Subcutaneous abdominal adipose tissue (tissue), 5 donors: ENCODE measurements at regions not wholly inside any gene's neighbourhood (a gene's known extent, or its start where the extent isn't known, plus 50 kb on each side); places are given as distances from the start of the nearest gene placed in this dataset.
"Not testable (repeated sequence)": the region's sequence is repeated elsewhere in the genome, so short reads cannot be mapped to it uniquely, and the experiment has no call there.

Experiments used
- H3K27ac ChIP-seq: one replicate; pipeline ENCODE4 v1.7.0; 2013; ENCODE audit warnings: low read depth, mild to moderate bottlenecking, inconsistent platforms, low read length, moderate library complexity
- H3K27me3 ChIP-seq, 5 donors: one replicate each; pipeline ENCODE4 v1.7.0; 2013; ENCODE audit warnings: low read length in 5 of 5, inconsistent platforms in 1 of 5; ENCODE audit not compliant: control insufficient read depth in 5 of 5, insufficient read depth in 4 of 5
- H3K36me3 ChIP-seq, 5 donors: one replicate each; pipeline ENCODE4 v1.7.0; 2013; ENCODE audit warnings: low read length in 5 of 5; ENCODE audit not compliant: control insufficient read depth in 5 of 5, insufficient read depth in 5 of 5
- H3K4me1 ChIP-seq, 5 donors: one replicate each; pipeline ENCODE4 v1.7.0; 2013; ENCODE audit warnings: low read length in 5 of 5, mild to moderate bottlenecking in 3 of 5, moderate library complexity in 1 of 5; ENCODE audit not compliant: control insufficient read depth in 5 of 5, insufficient read depth in 5 of 5
- H3K4me3 ChIP-seq, 5 donors: one replicate each; pipeline ENCODE4 v1.7.0; 2013; ENCODE audit warnings: low read length in 5 of 5, low read depth in 1 of 5
- H3K9ac ChIP-seq, 5 donors: one replicate each; pipeline ENCODE4 v1.7.0; 2013; ENCODE audit warnings: low read length in 5 of 5, mild to moderate bottlenecking in 4 of 5, moderate library complexity in 3 of 5
- H3K9me3 ChIP-seq, 5 donors: one replicate each; pipeline ENCODE4 v1.7.0; 2013; ENCODE audit warnings: low read length in 5 of 5; ENCODE audit not compliant: control insufficient read depth in 5 of 5
- donor health status: healthy.
- donor health status: healthy.
- donor health status: healthy.
- donor health status: healthy.
- donor health status: healthy.

DNA sequence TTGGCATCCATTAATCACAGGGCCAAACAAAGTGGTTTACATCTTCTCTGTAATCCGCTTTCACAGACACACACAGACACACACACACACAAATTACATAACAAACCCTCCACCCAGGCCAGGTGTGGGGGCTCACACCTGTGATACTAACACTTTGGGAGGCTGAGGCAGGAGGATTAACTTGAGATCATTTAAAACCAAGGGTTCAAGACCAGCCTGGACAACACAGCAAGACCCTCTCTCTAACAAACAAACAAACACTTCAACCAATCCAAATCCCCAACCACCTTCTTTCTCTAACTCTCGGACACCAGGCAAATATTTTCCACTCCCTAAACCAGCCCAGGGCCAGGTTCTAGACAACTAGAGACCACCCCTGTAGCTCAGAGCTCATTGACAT lies 79.5 kb upstream of the XPO1 start:
- no peaks in the 10 kb centered on the region for H3K4me1 ChIP-seq
- H3K9ac ChIP-seq: no peak overlapping the region
- H3K36me3 ChIP-seq: no peaks in the 10 kb centered on the region

DNA sequence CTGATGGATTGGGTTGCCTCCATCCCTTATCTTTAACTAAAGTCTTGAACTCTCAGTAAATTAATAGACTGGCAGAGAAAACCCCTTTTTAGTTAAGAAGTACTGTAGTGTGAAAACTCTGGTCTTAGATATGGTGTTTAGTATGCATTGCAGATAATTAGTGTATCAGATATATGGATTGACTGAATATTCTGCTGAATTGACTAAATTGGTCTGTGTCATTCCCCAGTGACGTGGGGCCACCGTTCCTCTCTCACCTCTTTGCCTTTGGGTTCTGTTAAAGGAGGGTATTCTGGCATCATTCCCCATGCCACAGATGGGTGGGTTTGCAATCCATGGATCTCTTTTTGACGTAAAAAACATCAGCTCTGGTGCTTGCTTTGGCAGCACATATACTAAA lies 67.1 kb upstream of the XPO1 start:
- no peaks in the 10 kb centered on the region for H3K4me1 ChIP-seq
- peaks cover 0 to 4% (median 0%) of the 10 kb centered on the region in 5 donors for H3K27me3 ChIP-seq
- no peak overlapping the region for H3K9ac ChIP-seq
- no peaks in the 10 kb centered on the region for H3K9me3 ChIP-seq
- no peaks in the 10 kb centered on the region for H3K36me3 ChIP-seq
- no peak overlapping the region for H3K27ac ChIP-seq
- no peak overlapping the region for H3K4me3 ChIP-seq

More for the DNA sequence above, 79.5 kb upstream of the XPO1 start:
- Histone ChIP-seq H3K9me3 (no peaks in the 10 kb centered on the region), H3K27ac (no peak overlapping the region), H3K4me3 (no peak overlapping the region), H3K27me3 (no peaks in the 10 kb centered on the region)

DNA sequence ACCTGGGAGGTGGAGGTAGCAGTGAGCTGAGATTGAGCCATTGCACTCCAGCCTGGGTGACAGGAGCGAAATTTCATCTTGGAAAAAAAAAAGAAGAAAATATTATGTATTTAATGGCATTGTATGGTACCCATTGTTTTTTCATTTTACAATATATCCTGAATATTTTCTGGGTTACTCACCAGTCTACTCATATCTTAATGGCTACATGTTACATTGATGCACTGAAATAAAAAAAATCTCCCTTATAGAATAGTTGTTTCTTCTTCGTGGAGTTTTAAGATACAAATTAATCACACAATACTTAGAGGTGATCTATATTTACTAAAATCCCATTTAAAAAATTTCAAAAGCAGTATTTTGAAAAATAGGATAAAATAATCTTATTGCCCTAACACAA lies 66.3 kb upstream of the XPO1 start:
- Histone ChIP-seq H3K9me3 (no peaks in the 10 kb centered on the region), H3K36me3 (no peaks in the 10 kb centered on the region), H3K4me3 (no peak overlapping the region), H3K4me1 (no peaks in the 10 kb centered on the region), H3K27me3 (peaks cover 0 to 4% (median 0%) of the 10 kb centered on the region in 5 donors), H3K9ac (no peak overlapping the region), H3K27ac (no peak overlapping the region)

DNA sequence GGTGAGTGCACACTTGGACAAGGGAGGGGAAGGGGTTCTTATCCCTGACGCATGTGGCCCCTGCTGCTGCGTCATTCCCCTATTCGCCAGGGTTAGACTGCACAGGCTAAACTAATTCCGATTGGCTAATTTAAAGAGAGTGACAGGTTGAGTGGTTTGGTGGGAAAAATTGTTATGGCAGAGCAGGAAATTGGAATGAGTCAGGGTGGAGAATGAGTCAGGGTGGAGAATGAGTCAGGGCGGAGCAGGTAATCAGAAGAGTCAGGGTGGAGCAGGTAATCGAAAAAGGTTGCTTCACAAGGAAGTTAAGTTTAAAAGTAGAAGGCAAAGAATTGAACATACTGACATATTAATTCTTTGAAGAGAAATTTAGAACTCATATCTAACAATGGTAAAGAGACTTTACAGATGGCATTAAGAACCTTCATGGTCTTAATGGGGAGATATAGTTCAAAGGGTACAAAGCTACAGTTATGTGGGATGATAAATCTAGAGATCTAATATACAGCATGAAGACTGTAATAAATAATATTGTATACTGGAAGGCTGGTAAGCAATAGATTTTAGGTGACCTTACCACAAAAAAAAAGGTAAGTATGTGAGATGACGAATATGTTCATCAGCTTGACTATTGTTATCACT lies 60.5 kb upstream of the XPO1 start:
- not testable (repeated sequence) for H3K36me3 ChIP-seq

DNA sequence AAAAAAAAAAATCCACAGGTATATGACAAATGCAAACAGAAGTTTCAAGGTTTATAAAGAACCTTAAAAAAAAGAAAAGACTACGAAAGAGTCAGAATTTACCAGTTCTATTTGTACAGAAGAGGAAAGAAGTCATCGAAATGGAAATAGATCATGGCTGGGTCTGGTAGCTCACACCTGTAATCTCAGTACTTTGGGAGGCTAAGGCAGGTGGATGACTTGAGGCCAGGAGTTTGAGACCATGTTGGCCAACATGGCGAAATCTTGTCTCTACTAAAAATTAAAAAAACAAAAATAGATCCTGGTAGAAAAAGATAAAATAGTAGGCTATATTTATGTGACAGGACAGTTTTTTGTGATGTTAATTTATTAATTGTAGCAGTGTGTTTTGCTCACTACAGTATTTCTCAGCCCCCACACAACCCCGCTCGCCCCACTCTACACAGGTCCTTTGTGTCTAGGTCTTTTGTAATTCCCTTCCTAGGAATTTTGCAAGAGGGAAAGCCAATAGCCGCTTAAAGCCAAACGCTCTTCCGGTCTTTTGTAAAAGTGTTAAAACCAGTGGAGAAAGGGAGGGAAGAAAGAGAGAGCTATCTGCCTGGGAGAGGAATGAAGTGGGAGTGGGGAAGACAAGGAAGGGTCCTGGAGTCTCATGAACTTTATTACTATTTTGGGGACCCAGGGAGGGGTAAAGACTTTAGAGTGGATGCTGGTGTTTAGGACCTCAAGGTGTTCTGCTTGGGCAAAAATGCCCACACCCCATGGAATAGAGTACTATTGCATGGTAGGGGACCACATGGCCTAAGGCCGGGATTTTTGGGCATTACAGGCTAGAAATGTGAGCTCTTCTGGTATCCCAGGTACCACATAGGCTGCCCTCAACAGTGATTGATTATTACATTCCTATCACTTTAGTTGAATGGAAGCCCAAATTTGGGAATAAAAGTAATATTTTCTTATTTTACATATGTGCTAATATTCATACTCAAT lies 59.4 kb upstream of the XPO1 start:
- H3K27me3 ChIP-seq: no peaks in the 10 kb centered on the region
- H3K27ac ChIP-seq: no peak overlapping the region
- H3K4me1 ChIP-seq: no peaks in the 10 kb centered on the region
- no peaks in the 10 kb centered on the region for H3K36me3 ChIP-seq
- H3K4me3 ChIP-seq: no peak overlapping the region
- no peak overlapping the region for H3K9ac ChIP-seq
- no peaks in the 10 kb centered on the region for H3K9me3 ChIP-seq

More for the DNA sequence above, 60.5 kb upstream of the XPO1 start:
- not testable (repeated sequence) for H3K4me1 ChIP-seq, H3K27me3 ChIP-seq, H3K9me3 ChIP-seq, H3K4me3 ChIP-seq, H3K27ac ChIP-seq, H3K9ac ChIP-seq

DNA sequence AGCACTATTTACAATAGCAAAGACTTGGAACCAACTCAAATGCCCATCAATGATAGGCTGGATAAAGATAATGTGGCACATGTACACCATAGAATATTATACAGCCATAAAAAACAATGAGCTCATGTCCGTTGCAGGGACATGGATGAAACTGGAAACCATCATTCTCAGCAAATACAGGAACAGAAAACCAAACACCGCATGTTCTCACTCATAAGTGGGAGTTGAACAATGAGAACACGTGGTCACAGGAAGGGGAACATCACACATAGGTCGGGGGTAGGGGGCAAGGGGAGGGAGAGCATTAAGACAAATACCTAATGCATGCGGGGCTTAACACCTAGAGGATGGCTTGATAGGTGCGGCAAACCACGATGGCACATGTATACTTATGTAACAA lies 56.0 kb upstream of the XPO1 start:
- not testable (repeated sequence) for H3K9me3 ChIP-seq, H3K4me1 ChIP-seq, H3K4me3 ChIP-seq, H3K27me3 ChIP-seq, H3K36me3 ChIP-seq, H3K9ac ChIP-seq, H3K27ac ChIP-seq

DNA sequence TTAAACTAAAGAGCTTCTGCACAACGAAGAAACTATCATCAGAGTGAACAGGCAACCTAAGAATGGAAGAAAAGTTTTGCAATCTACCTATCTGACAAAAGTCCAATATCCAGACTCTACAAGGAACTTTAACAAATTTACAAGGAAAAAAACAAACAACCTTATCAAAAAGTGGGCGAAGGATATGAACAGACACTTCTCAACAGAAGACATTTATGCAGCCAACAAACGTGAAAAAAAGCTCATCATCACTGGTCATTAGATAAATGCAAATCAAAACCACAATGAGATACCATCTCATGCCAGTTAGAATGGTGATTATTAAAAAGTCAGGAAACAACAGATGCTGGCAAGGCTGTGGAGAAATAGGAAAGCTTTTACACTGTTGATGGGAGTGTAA lies 55.5 kb upstream of the XPO1 start:
- H3K4me1 ChIP-seq, H3K27me3 ChIP-seq, H3K36me3 ChIP-seq, H3K9ac ChIP-seq, H3K9me3 ChIP-seq, H3K4me3 ChIP-seq, H3K27ac ChIP-seq: not testable (repeated sequence)

DNA sequence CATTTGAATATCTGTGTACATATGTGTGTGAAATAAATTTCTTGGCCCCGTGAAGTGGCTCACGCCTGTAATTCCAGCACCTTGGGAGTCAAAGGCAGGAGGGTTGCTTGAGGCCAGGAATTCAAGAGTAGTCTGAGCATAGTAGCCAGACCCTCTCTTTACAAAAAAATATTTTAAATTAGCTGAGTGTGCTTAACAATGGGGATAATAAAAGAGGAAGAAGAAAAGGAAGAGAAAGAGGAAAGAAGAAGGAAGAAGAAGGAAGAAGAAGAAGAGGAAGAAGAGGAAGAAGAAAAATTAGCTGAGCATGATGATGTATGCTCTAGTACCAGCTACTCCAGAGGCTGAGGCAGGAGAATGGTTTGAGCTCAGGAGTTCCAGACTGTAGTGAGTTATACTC lies 52.1 kb upstream of the XPO1 start:
- H3K9ac ChIP-seq: no peak overlapping the region
- no peaks in the 10 kb centered on the region for H3K36me3 ChIP-seq
- H3K27me3 ChIP-seq: no peaks in the 10 kb centered on the region
- H3K4me3 ChIP-seq: no peak overlapping the region
- no peaks in the 10 kb centered on the region for H3K9me3 ChIP-seq
- H3K27ac ChIP-seq: no peak overlapping the region
- peaks cover 0 to 5% (median 0%) of the 10 kb centered on the region in 5 donors for H3K4me1 ChIP-seq

DNA sequence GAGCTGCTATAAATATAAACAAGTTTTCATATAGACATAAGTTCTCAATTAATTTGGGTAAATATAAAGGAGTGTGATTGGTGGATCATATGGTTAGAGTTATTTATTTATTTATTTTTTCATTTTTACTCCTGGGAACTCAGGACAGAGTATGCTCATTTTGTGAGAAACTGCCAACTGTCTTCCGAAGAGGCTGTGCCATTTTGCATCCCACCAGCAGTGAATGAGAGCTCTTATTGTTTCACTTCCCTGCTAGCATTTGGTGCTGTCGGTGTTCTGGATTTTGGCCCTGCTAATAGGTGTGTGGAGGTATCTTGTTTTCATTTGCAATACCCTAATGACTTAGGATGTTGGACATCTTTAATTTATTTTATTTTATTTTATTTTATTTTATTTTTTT lies 50.4 kb upstream of the XPO1 start:
- no peaks in the 10 kb centered on the region for H3K27me3 ChIP-seq
- no peak overlapping the region for H3K27ac ChIP-seq
- H3K36me3 ChIP-seq: no peaks in the 10 kb centered on the region
- H3K4me1 ChIP-seq: peaks cover 0 to 8% (median 0%) of the 10 kb centered on the region in 5 donors
- no peaks in the 10 kb centered on the region for H3K9me3 ChIP-seq
- no peak overlapping the region for H3K9ac ChIP-seq
- no peak overlapping the region for H3K4me3 ChIP-seq
